ENCODE measurements at regions not wholly inside any gene's neighbourhood (a gene's known extent, or its start where the extent isn't known, plus 50 kb on each side); places are given as distances from the start of the nearest gene placed in this dataset.

GRCh38 chr11:114758627-114759026, 80.3 kb downstream of the NXPE2 start:
- DNase-seq (ENCODE audit: low spot score), result no peak

DNA sequence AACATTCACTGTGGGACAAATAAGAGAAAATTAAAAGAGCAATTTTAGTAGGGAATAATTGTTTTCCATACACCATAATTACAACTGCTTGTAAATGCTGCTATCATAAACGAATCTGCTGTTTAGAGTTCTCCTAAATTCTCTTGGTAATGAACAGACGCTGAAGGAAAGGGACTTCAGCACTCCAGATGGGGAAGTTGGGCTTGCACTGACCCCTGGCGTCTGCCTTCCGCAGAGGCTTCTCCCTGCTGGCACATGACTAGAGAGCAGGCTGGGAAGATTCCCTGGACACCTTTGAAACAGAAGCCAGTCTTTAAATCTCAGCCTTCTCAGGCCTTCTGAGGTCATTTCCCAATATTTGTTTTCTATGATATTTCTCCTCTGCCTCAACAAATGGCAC, 84.1 kb downstream of the NXPE2 start:
- peak; percentile 79 for DNase-seq (ENCODE audit: low spot score)

DNA sequence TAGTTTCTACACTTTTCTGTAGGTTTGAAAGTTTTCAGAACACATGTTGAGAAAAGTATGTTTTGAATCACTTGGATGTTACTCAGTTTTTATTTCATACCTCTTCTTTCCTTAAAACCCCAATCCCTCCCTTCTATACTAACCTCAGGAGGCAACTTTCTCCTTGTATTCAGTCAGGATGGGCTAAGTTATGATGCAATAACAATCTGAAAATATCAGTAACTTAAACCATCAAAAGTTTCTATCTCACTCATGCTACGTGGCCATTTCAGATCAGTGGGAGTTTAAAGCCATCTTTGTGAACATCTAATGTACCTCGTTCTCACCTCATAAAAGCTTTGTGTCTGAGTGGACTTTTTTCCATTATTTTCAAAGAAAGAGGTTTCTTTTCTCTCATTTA, 86.2 kb downstream of the NXPE2 start:
- DNase-seq (ENCODE audit: low spot score), result no peak

DNA sequence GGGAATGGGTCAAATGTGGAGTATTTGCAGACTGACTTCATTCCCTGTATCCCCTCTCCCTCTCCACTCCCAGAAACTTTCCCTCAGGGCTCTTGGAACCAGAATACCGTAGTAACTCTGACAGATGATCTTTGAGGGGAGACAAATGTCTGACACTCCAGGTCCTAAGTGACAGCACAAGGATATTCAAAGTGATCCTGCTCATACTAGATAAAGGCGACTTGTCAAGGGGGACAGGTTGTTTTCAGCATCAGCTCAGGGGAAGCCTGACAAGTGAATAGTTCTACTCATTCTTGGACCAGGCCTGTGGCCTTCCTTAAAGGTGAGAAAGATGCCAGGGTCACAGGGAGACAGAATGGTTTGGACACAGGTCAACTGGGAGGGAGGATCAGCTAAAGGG, 92.8 kb downstream of the NXPE2 start:
- DNase-seq (ENCODE audit: low spot score), result no peak

DNA sequence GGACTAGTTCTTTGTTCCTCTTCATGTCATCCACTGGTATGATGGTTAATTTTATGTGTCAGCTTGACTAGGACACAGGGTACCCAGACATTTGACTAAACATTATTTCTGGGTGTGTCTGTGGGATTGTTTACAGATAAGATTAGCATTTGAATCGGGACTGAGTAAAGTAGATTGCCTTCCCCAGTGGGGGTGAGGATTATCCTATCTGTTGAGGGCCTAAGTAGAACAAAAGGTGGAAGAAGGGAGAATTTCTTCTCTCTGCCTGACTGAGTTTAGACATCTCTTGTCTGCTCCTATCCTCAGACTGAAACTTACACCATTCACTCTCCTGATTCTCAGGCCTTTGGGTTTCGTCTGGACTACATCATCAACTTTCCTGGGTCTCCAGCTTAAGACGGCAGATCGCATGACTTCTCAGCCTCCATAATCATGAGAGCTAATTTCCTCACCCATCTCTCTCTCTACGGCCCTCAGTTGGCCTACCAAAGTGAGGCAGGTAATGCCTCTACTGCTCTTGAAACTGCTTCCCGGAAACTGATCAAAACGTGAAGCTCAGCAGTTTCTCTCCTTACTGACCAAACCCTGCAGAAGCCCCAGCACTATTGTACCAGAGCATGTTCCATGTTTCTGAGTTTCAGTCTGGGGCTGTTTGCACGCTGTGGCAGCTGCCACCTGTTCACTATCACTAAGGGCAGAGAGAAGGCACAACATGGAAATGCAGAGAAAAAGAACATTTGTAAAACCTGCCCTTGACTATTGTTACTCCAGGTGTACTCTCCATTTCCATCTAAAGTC, 95.4 kb downstream of the NXPE2 start:
- no peak for DNase-seq (ENCODE audit: low spot score)

DNA sequence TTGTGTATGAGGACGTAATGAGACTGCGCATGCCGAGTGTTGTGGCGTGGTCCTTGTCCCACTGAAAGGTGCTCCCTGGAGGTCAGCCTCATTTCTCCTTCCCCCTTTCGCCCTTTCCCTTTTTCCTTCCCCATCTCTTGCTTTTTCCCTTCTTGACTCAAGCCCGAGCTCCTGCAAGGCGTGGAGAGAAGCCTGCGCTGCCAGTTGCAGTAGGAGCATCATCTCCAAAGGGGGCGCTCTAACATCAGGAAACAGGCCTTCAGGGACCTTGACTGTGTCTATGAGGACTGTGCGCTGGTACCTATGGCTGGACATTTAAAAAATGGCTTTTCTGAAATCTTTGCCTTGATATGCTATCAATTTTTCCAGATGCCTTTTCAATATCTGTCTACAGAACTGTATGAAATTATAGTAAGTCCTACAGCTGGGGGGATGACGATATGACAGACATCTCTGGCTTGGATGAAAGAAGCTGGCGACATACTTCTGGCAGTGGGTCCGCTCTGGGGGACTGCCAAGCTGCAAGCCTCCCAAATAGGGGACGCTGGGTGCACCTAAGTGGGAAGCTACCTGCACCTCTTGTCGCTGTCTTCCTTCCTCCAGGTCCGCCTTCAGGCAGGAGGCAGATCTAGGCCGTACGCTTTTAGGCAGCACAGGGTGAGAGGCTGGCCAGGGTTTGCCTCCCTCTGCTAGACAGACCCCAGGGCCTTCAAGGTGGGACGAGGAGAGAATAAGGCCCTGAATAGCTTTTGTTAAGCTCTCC, 96.5 kb downstream of the NXPE2 start:
- DNase-seq (ENCODE audit: low spot score), result peak; percentile 75

DNA sequence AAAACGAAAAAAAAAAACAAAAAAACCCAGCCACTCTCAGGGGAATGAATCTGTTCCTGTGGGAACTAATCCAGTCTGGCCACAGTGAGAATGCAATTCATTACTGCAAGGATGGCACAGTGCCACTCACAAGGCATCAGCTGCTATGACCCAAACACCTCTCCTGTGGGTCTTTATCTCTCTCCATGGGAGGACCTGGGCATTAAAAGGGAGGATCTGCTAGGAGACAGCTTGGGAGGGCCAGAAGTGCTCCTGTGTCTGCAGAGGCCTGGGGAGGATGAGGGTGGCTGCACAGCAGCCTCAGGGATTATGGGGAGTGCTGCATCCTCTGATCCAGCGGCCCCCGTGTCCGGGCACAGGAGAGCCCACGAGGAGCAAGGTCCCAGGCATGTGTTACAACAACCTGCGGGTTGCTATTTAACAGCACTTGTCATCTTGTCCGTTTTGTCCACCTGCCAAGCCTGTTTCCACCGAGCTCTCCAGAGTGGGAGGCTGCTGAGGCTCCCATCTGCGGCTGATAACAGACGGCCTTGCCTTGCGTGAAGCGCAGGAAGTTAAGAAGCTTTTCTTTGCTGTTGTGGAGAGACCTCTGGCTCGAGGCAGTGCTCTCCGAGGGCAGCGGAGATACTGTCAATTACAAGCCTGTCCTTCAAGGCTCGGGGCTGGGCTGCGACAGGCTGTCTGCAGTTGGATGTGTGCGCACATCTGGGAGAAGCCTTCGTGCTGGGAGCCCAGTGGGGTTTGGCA, 97.7 kb downstream of the NXPE2 start:
- peak; percentile 66 for DNase-seq (ENCODE audit: low spot score)

DNA sequence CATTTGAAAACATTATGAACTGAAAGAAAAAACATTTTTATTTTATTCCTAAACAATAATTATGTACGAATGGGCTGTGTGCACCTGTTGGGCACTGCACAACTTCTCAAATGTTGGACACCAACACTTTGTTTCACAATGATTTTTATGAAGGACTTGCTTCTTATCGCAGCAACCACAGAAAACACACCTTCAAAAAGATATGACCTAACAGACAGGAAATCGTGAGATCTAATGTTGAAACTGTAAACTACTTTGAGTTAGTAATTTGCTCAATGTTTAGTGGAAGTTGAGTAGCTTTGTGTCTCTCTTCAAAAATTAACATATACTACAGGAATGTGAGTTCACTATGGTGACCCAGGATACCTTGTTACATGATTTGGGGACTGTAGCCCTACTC, 98.6 kb downstream of the NXPE2 start:
- no peak for DNase-seq (ENCODE audit: low spot score)

- no peak for DNase-seq (ENCODE audit: low spot score)
Measured at GRCh38 chr11:114779189-114779588, 100.9 kb downstream of the NXPE2 start.

GRCh38 chr11:114782650-114783310, 104.5 kb downstream of the NXPE2 start:
- no peak for DNase-seq (ENCODE audit: low spot score)

DNA sequence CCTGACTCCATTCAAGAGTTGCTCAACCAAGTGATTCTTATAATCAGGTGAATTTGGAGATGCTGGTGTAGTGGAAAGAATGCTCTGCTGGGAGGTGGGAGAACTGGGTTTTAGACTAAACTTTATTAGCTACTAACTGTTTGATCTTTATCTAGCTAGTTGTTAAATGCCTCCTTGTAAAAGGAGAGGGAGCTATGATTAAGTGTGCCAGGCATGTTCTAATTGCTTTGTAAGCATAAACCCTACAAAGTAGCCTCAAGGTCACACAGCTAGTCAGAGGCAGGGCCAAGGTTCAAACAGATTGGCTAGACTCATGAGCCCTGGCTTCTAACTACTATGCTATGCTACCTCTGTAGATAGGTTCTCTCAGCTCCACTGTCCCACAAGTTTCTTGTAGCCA, 105.5 kb downstream of the NXPE2 start:
- no peak for DNase-seq (ENCODE audit: low spot score)

- no peak for DNase-seq (ENCODE audit: low spot score)
Measured at GRCh38 chr11:114784216-114784615, 105.9 kb downstream of the NXPE2 start.

DNA sequence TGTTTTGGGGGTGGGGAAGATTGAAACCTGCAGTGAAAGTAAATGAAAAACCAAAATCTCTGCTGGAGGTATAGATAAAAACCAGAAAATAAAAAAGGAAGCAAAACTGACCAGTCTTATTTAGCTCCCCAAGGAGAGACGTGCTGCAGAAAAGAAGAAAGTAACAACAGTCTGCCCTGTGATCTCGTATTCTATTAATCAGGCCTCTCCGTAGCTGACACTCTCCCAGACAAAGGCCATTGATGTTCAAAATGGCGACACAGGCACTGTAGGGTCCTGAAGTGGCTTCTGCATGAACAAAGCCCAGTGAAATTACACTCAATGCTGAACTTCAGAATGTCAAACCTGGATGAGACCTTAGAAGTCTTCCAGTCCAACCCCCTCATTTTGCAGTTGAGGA, 106.6 kb downstream of the NXPE2 start:
- DNase-seq (ENCODE audit: low spot score), result no peak

DNA sequence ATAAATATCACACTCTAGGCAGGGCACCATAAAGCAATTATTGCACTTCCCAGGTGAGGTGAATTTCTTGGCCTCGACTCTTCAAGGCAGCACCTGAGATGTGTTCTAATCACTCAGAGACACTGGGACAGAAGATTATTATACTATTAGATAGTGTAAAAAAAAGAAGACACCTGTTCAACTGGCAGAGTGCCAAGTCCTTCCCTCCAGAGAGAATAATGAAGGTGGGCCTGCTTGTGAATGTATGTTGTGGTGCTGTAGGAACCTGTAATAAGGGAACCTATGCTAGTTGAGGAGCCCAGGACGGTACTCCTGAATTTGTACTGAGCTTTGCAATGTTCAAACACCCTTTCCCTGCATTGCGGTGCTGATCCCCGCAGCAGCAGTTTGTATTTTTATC, 107.5 kb downstream of the NXPE2 start:
- no peak for DNase-seq (ENCODE audit: low spot score)

- no peak for DNase-seq (ENCODE audit: low spot score)
Measured at GRCh38 chr11:114787126-114787525, 108.8 kb downstream of the NXPE2 start.

GRCh38 chr11:114790910-114791309, 112.6 kb downstream of the NXPE2 start:
- DNase-seq (ENCODE audit: low spot score), result no peak

DNA sequence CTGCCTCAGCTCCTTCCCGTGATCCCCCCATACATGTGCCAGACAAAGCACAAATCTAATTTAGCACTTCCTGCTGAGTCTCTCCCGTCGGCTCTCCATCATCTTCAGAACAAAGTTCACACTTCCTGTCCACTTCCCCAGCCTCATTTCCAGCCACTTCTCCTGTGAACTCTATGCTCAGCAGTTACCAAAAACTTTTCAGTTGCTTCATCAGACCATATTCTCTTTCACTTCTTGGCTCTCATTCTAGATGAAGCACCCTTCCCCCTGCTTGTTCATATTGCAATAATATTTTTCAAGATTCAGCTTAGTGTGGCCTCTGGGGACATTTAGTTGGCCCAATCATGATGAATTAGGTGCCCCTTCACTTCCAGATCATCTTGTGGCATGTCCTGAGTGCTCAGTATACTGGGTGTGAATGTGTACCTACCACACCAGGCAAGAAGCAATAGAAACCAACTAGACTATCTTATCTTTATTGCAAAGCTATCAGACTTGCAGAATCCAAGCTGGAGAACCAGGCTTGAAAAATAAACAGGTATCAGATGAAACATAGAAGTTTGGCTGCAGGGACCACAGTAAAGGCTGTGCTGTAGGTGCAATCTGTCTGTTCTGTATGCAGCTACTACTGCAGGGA, 115.8 kb downstream of the NXPE2 start:
- DNase-seq (ENCODE audit: low spot score), result no peak

DNA sequence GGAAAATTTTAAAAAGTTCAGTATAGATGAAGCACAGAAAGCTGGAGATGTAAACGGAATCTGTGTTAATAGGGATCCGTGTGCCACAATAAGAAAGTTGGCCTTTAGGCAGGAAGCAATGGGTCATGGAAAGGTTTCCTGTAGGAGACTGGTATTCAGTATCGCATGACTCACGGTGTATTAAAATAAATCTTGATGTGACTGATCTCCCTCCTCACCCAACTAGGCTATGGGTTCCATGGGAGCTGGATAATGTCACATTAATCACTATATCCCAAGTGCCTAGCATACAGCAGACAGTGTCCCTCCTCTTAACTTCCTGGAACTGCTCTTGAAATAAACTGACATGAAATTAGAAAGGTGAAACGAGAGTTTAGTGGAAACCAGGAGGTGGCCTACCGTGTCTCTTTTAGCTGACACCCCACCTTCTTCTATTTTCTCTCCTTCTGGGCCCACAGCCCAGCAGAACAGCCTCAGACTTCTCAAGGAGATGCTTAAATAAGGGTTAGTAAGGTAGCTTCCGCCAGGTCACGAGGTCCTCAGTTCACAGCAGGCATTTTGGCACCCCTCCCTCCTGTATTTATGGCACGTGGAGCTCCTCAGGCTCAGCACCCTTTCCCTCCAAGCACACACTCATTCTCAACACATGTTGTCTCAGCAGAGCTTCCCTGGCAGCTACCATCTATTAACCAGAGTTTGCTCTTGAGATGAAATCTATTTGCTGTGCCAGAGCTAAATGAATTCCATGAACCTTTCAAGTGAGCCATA, 118.8 kb downstream of the NXPE2 start:
- no peak for DNase-seq (ENCODE audit: low spot score)

GRCh38 chr11:114799476-114799875, 121.1 kb downstream of the NXPE2 start:
- DNase-seq (ENCODE audit: low spot score), result no peak

- no peak for DNase-seq (ENCODE audit: low spot score)
Measured at GRCh38 chr11:114801773-114802172, 123.4 kb downstream of the NXPE2 start.

DNA sequence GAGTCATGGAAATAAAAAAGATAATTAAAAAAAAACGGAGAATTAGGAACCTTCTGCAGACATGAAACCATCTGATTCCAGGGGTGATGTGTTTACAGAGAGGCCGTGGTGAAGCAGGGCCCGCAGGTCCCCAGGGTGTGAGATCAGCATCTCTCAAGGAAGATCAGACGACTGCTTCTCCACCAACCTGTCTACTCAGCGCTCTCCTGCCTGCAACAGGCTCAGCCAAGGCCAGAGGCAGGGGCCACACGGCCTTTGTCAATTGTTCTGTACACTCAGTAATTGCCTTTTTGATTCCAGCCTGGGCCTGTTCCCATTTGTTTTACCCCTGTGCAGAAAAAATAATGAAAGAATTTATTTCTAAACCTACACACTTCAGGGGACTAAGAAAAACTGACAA, 124.6 kb downstream of the NXPE2 start:
- DNase-seq (ENCODE audit: low spot score), result no peak

Data from D341Med (cell line).